ENCODE measurements at regions not wholly inside any gene's neighbourhood (a gene's known extent, or its start where the extent isn't known, plus 50 kb on each side); places are given as distances from the start of the nearest gene placed in this dataset.

- TF ChIP-seq, protein P1, sequence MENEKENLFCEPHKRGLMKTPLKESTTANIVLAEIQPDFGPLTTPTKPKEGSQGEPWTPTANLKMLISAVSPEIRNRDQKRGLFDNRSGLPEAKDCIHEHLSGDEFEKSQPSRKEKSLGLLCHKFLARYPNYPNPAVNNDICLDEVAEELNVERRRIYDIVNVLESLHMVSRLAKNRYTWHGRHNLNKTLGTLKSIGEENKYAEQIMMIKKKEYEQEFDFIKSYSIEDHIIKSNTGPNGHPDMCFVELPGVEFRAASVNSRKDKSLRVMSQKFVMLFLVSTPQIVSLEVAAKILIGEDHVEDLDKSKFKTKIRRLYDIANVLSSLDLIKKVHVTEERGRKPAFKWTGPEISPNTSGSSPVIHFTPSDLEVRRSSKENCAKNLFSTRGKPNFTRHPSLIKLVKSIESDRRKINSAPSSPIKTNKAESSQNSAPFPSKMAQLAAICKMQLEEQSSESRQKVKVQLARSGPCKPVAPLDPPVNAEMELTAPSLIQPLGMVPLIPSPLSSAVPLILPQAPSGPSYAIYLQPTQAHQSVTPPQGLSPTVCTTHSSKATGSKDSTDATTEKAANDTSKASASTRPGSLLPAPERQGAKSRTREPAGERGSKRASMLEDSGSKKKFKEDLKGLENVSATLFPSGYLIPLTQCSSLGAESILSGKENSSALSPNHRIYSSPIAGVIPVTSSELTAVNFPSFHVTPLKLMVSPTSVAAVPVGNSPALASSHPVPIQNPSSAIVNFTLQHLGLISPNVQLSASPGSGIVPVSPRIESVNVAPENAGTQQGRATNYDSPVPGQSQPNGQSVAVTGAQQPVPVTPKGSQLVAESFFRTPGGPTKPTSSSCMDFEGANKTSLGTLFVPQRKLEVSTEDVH (IDR thresholded peaks at IDR 0.05; ENCODE audit: low read depth, partially characterized antibody), result no peak
- TF ChIP-seq KAT2A (conservative IDR thresholded peaks at IDR 0.05; ENCODE audit: control insufficient read depth, low read depth, low read length), result no peak
- TF ChIP-seq NR2F1 (conservative IDR thresholded peaks at IDR 0.05), result no peak
- TF ChIP-seq E4F1 (IDR thresholded peaks at IDR 0.05; ENCODE audit: borderline replicate concordance, partially characterized antibody), result no peak
These were observed 438.3 kb downstream of the SH3GL2 start (continued) for GRCh38 chr9:18017136-18017535.

GRCh38 chr9:18018221-18018620, 439.4 kb downstream of the SH3GL2 start:
- DNase-seq (ENCODE audit: low read depth, low spot score) (no peak), ATAC-seq (no peak), FAIRE-seq (no peak)
- POLR2A ChIA-PET, result no interaction called here
- Histone ChIP-seq H3K79me2 (ENCODE audit: control insufficient read depth, insufficient read depth, low read length) (no peaks in the 10 kb centered on the region), H3K9ac (ENCODE audit: control insufficient read depth, insufficient read depth, low read length) (no peak overlapping the region), H3K27ac (ENCODE audit: control insufficient read depth, insufficient read depth) (no peak overlapping the region), H3K27me3 (replicated peaks in 1 of 2; ENCODE audit: control insufficient read depth in 2 of 2, insufficient read depth in 2 of 2, low read length in 1 of 2) (no peaks in the 10 kb centered on the region), H4K20me1 (ENCODE audit: control insufficient read depth, insufficient read depth) (no peaks in the 10 kb centered on the region), H3K9me3 (replicated peaks; ENCODE audit: control insufficient read depth, insufficient read depth, low read length) (no peaks in the 10 kb centered on the region), H3K36me3 (ENCODE audit: control insufficient read depth in 2 of 2, insufficient read depth in 2 of 2, low read length in 1 of 2) (no peaks in the 10 kb centered on the region), H2AFZ (ENCODE audit: control insufficient read depth, low read depth, low read length) (no peak overlapping the region), H3K4me3 (no peak overlapping the region), H3K4me2 (ENCODE audit: control insufficient read depth, insufficient read depth) (no peak overlapping the region), H3K4me1 (ENCODE audit: control insufficient read depth, insufficient read depth, low read length) (no peaks in the 10 kb centered on the region)
- CTCF ChIA-PET, result no interaction called here
- intact Hi-C loops (cut with micrococcal nuclease; ENCODE audit: unreplicated experiment) (no loop called here), in situ Hi-C loops (cut with MboI) (no loop called here)
- SMC1A ChIA-PET (ENCODE audit: uncharacterized antibody, unreplicated experiment), result no interaction called here
- no TSS peak for BruUV-seq (replicated peaks)
- 42% methylated on average over 2 of the region's 2 CpGs for WGBS (ENCODE audit: insufficient coverage, insufficient replicate concordance, low lambda C conversion rate, missing lambda C conversion rate)
- RAD21 ChIA-PET (ENCODE audit: unreplicated experiment), result no interaction called here
- TF ChIP-seq RCOR1 (conservative IDR thresholded peaks at IDR 0.05; ENCODE audit: low read depth, low read length) (no peak), ATF2 (IDR thresholded peaks at IDR 0.05; ENCODE audit: low read length) (no peak), PBX3 (IDR thresholded peaks at IDR 0.05; ENCODE audit: insufficient replicate concordance, low read depth, low read length) (no peak), CHD4 (IDR thresholded peaks at IDR 0.05) (no peak), NRF1 (conservative IDR thresholded peaks at IDR 0.05; ENCODE audit: low read depth, low read length) (no peak), SUZ12 (IDR thresholded peaks at IDR 0.05; ENCODE audit: unreplicated experiment) (no peak), ZNF24 (IDR thresholded peaks at IDR 0.05) (no peak), RELB (IDR thresholded peaks at IDR 0.05; ENCODE audit: low read depth) (no peak), IKZF1 (conservative IDR thresholded peaks at IDR 0.05) (no peak)
